ENCODE measurements at regions not wholly inside any gene's neighbourhood (a gene's known extent, or its start where the extent isn't known, plus 50 kb on each side); places are given as distances from the start of the nearest gene placed in this dataset.
"Not testable (repeated sequence)": the region's sequence is repeated elsewhere in the genome, so short reads cannot be mapped to it uniquely, and the experiment has no call there.

GRCh38 chr5:116892993-116893392, 318.4 kb upstream of the SEMA6A start:
- DNase-seq = no peak

DNA sequence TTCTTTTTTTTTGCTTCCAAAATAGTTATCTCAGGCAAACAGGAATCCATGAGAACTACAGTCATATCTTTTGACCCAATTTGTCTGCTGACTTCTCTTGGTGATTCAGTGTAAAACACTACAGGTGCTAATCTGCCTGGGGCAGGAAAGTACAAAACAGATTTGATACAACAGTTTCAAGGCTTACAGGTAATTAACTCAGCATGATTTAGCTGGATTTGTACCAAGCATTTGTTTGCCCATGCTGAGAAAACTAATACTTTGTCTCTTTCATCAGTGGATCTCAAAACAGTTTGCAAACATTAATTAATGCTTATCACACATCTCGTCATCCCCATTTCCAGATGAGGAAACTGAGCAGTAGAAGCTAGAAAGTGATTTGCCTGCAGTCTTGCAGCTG, 312.5 kb upstream of the SEMA6A start:
- no peak for DNase-seq

DNA sequence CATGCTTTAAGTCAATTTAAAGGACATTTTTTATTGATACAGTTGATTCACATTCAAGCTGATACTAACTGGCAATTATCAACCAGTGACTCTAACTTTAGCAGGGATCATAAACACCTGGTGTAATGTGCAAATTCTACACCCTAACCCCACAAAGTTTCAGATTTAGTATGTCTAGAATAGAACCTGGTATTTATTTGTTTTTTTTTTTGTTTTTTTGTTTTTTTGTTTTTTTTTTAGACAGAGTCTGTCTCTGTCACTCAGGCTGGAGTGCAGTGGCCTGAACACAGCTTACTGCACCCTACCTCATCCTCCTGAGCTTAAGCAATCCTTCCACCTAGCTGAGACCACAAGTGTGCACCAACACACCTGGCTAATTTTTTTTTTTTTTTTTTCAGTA, 311.2 kb upstream of the SEMA6A start:
- DNase-seq = no peak

- DNase-seq = no peak
Measured at GRCh38 chr5:116883875-116884274, 309.3 kb upstream of the SEMA6A start.

- no peak for DNase-seq
Measured at GRCh38 chr5:116881921-116882531, 307.4 kb upstream of the SEMA6A start.

DNA sequence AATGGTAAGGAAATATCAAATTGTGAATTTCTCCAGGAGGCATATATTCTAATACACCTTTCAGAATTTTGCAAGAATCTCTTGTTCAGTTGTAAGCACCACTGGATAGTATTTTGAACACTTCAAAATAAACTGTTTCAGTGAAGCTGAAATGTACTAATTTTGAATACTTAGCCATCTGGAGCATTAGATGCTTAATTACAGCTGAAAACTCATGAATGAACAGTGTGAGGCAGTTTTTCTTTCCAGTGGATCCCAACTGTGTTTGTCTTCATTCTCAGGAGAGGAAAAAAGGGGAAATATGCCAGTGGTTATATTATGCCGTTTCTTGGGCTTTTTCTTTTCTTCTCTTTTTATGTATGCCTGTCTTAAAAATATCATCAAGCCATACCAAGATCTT, 306.0 kb upstream of the SEMA6A start:
- no peak for DNase-seq

DNA sequence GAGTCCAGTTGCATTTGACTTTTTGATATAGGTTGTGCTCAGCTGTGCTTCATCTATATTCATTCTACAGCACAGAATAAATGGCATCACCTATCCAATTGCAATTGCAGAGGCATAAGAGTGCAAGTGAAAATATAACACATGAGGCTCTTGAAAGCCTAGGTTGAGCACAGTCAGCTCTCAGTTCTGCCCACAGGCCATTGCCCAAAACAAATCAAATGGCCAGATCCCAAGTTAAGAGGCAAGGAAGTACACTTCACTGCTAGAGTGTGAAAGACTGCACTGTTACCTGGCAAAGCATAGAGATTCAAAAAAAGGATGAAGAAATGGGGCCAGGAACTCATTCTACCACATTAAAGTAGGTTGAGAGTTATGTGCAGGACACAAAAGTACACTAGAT, 305.5 kb upstream of the SEMA6A start:
- DNase-seq = no peak

GRCh38 chr5:116876240-116876840, 301.7 kb upstream of the SEMA6A start:
- no peak for DNase-seq

- no peak for DNase-seq
Measured at GRCh38 chr5:116872986-116873385, 298.4 kb upstream of the SEMA6A start.

GRCh38 chr5:116872486-116872885, 297.9 kb upstream of the SEMA6A start:
- DNase-seq = no peak

DNA sequence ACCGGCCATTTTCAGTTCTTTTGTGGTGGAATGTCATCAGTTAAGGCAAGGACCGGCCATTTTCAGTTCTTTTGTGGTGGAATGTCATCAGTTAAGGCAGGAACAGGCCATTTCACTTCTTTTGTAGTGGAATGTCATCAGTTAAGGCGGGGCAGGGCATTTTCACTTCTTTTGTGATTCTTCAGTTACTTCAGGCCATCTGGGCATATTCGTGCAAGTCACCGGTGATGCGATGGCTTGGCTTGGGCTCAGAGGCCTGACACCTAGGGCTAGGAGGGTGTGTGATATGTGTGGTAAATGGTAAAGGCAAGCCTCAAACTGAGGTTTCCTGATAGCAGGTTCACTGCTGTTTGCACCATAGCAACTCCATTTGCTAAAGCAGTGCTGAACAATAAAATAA, 293.2 kb upstream of the SEMA6A start:
- not testable (repeated sequence) for DNase-seq

- no peak for DNase-seq
Measured at GRCh38 chr5:116865651-116866050, 291.0 kb upstream of the SEMA6A start.

GRCh38 chr5:116864838-116865190, 290.2 kb upstream of the SEMA6A start:
- no peak for DNase-seq

DNA sequence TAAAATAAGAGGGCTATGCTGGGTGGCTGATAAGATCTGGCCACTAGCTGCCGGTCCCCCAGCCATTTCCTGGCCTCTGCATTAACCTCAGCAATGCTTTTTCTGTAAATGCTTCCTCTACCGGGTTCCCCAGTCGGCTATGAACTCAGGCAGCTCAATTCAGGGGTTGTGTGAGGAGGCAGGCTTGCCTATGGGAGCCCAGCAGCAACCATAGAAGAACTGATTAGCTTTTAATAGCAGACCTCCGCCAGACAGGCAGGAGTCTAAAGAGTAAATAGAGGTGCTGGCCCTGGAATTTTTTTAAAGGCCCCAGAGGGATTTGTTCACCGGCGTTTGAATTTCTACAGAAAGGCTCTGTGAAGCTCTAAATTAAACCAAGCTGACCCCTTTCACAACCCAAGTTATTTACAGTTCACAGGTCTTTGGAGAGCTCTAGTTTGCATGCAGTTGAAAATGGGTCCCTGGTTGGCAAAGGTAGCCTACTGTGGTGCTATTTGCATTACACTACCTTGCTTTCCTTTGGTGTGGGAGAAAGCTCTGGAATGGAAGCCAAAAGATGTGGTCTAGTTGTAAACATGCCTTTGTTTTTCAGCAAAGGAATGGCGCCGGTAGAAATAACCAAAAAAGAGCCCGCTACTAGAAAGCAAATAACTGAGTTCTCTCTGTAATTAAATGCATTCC, 289.7 kb upstream of the SEMA6A start:
- DNase-seq = no peak

DNA sequence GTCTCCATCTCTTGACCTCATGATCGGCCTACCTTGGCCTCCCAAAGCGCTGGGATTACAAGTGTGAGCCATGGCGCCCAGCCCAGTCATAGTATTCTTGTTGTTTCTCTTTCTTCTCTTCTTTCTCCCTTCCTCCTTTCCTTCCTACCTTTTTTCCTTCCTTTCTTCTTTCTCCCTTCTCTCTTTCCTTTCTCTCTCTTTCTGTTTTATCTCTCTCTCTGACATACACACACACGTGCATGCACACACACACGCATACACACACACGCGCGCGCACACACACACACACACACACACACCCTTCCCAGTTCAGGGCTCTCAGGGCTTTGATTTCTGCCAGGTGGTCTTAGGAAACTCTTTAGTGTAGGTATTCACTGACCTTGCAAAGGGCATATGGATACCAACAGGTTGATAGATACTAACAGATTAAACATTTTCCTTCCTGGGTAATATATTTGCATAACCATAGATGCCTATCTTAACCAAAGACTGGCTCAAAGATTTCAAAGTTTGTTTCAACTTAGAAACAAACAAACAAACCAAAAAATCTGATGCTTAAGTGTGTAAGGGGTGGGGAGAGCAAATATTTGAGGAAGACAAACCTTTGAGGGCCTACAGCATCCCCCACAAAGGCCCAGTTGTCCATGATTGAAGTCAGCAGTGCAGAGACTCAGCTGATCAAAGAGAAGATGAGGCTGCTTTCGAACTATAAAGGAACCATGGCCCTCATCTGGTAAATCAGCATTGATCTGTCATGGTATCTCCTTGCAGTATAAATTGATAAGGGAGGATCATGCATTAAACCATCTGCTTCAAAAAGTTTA, 288.2 kb upstream of the SEMA6A start:
- DNase-seq = no peak

- DNase-seq = no peak
Measured at GRCh38 chr5:116861666-116862065, 287.0 kb upstream of the SEMA6A start.

DNA sequence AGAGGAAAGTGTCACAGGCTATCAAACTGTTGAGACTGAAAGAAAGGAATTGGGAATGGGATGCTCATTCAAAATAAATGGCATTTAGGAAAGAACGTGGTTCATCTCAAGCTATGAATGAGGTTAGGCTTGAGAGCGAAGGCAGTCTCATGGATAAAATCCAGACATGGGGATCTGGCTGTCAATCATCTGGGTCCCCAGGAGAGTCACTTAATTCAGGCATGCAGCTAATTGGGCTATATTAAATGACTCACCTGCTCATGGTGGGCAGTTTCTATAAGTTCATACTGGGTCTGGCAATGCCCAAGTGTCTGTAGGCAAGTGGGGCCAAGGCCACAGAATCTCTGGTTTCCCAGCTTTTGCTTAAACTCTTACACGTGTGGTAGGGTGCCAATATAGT, 286.5 kb upstream of the SEMA6A start:
- DNase-seq = no peak

GRCh38 chr5:116859666-116860320, 285.2 kb upstream of the SEMA6A start:
- DNase-seq = no peak

- DNase-seq = no peak
Measured at GRCh38 chr5:116858705-116859333, 284.2 kb upstream of the SEMA6A start.

- DNase-seq = not testable (repeated sequence)
Measured at GRCh38 chr5:116858020-116858419, 283.4 kb upstream of the SEMA6A start.

GRCh38 chr5:116856271-116856670, 281.6 kb upstream of the SEMA6A start:
- no peak for DNase-seq

DNA sequence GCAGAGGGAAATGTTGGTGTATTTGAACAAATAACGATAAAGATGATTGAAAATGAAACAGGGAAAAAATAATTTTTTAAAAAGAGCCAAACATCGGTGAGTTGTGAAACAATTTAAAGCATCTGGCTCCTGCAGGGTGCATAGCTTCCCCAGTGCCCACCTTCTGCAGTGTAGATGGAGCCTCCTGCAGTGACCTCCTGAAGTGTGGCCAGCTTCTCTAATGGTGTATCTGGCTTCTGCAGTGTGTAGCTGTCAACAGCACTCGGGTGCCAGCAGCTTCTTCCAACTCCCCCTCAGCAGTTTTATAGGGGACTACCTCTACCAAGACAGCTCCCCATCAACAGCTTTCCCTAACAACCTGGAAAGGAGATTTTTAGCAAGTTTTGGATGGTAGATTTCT, 279.4 kb upstream of the SEMA6A start:
- DNase-seq = no peak

Measured in muscle of arm (tissue), 1 donor.